ENCODE measurements at regions not wholly inside any gene's neighbourhood (a gene's known extent, or its start where the extent isn't known, plus 50 kb on each side); places are given as distances from the start of the nearest gene placed in this dataset.

DNA sequence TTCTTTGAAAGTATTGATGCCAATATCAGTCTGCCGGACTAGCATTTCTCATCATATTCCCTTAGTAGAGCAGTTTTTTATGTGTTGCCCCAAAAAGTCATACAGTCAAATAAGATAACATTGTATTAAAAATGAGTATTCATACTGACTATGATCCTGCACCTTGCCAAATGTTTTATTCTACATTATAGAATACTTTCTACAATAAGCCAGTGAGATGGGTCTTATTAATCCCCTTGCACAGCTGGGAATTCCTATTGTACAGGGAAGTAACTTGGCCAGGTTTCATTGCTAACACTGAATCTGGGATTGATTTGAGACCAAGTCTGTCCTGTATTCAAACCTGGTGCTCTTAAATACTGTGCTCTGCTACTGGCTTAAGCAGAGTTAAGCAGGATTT, 114.0 kb downstream of the KCTD12 start:
- Mint-ChIP-seq H3K27me3 (no peaks in the 10 kb centered on the region), H3K27ac (no peak overlapping the region), H3K4me1 (peaks cover 2% of the 10 kb centered on the region), H3K36me3 (ENCODE audit: low read depth) (no peaks in the 10 kb centered on the region), H3K9me3 (no peaks in the 10 kb centered on the region), H3K4me3 (no peak overlapping the region)
- no peak for ATAC-seq (ENCODE audit: low read depth)
- TF ChIP-seq, protein P1, sequence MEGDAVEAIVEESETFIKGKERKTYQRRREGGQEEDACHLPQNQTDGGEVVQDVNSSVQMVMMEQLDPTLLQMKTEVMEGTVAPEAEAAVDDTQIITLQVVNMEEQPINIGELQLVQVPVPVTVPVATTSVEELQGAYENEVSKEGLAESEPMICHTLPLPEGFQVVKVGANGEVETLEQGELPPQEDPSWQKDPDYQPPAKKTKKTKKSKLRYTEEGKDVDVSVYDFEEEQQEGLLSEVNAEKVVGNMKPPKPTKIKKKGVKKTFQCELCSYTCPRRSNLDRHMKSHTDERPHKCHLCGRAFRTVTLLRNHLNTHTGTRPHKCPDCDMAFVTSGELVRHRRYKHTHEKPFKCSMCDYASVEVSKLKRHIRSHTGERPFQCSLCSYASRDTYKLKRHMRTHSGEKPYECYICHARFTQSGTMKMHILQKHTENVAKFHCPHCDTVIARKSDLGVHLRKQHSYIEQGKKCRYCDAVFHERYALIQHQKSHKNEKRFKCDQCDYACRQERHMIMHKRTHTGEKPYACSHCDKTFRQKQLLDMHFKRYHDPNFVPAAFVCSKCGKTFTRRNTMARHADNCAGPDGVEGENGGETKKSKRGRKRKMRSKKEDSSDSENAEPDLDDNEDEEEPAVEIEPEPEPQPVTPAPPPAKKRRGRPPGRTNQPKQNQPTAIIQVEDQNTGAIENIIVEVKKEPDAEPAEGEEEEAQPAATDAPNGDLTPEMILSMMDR (IDR thresholded peaks at IDR 0.05): no peak
- ChIA-PET CTCF (no interaction called here), POLR2A (no interaction called here)
- intact Hi-C loops (cut with micrococcal nuclease): no loop called here
- DNase-seq: no peak

DNA sequence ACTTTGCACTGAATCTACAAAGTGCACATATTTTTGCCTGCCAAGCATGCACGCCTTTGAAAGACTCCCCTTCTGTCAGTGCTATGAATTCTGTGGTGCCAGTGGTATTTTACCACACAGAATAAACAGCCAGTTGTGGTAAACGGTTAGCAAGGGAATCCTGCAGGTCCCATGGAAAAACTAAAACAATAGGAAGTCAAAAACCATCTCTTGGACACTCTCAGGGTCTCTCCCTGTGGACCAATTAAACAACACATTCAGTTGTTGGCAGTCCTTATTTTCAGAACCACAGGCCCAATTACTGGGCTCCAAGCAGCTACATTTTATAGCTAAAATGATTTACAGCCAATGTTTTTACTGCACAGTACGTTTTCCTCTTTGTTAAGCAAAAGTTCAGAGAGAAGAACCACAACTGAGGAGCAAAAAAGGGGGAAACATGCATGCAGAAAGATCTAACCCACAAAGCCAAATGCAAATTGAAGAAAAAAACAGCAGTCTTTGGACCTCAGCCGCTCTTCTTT, 116.9 kb downstream of the KCTD12 start:
- Mint-ChIP-seq H3K4me1 (peaks cover 2% of the 10 kb centered on the region), H3K9me3 (no peaks in the 10 kb centered on the region), H3K27me3 (no peaks in the 10 kb centered on the region), H3K27ac (no peak overlapping the region), H3K36me3 (ENCODE audit: low read depth) (no peaks in the 10 kb centered on the region), H3K4me3 (no peak overlapping the region)
- POLR2A ChIA-PET: no interaction called here
- intact Hi-C loops (cut with micrococcal nuclease): no loop called here
- ATAC-seq (ENCODE audit: low read depth): no peak
- TF ChIP-seq, protein P1 (IDR thresholded peaks at IDR 0.05): no peak
- DNase-seq: no peak
- CTCF ChIA-PET: no interaction called here

DNA sequence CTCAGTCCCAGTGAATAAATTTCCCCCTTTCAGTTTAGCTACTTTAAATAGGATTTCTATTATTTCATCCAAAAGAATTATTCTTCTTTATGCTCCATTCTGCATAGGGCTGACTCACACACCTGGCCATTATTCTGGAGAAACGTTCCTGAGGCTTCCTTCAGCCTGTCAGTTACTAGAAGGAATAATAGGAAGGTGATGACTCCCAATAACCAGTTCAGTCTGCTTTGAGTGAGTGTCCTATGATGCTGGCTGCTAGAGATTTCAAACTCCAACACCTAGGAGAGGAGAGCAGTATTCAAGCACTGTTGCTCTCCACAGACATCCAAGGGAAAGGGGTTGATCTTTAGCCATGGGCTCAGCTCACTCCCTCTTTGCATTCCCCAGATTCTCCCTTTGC, 117.8 kb downstream of the KCTD12 start:
- ATAC-seq (ENCODE audit: low read depth) (no peak), DNase-seq (no peak)
- Mint-ChIP-seq H3K4me3 (no peak overlapping the region), H3K36me3 (ENCODE audit: low read depth) (no peaks in the 10 kb centered on the region), H3K27me3 (no peaks in the 10 kb centered on the region), H3K9me3 (no peaks in the 10 kb centered on the region), H3K4me1 (peaks cover 2% of the 10 kb centered on the region), H3K27ac (no peak overlapping the region)
- intact Hi-C loops (cut with micrococcal nuclease): no loop called here
- CTCF ChIA-PET: no interaction called here
- POLR2A ChIA-PET: no interaction called here
- TF ChIP-seq, protein P1 (IDR thresholded peaks at IDR 0.05): no peak

DNA sequence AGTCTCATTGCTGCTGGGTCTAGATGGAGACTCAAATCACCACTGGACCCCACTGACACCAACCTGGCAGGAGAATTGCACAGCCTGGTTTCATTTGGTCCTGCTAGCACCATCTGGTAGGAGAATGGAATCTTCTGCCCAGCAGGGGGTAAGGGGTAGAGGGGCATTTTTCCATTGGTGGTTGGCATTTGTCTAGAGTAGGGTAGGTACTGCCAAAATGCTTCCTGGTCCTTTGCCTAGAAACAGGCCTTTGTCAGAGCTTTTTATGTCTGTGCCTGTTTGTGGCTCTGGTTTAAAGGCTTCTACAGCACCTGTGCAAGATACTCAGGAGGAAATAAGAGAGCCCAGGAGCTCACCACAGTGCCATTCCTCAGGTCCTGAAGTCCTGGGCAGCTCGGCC, 121.3 kb downstream of the KCTD12 start:
- Mint-ChIP-seq H3K27me3 (no peaks in the 10 kb centered on the region), H3K27ac (no peak overlapping the region), H3K4me1 (peaks cover 2% of the 10 kb centered on the region), H3K36me3 (ENCODE audit: low read depth) (no peaks in the 10 kb centered on the region), H3K4me3 (no peak overlapping the region), H3K9me3 (no peaks in the 10 kb centered on the region)
- TF ChIP-seq, protein P1 (IDR thresholded peaks at IDR 0.05): no peak
- ATAC-seq (ENCODE audit: low read depth) (no peak), DNase-seq (no peak)
- intact Hi-C loops (cut with micrococcal nuclease): no loop called here
- ChIA-PET CTCF (no interaction called here), POLR2A (no interaction called here)

DNA sequence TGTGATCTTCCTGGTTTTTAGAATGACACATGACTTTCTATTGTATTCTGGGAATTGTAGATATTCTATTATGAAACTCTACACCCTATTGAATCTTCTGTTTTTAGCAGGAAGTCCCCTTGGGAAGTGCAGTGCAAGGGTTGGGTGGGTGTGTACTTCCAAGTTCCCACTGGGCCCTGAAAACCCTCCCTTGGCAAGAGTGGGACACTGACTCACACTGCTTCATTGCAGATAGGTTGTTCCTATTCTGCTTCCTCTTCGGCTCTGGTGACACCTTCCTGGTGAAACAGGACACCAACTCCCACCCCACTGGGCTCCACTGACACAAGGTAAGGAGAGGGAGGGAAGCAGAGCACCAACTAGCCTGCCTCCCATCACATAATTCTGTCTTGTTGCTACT, 121.8 kb downstream of the KCTD12 start:
- ATAC-seq (ENCODE audit: low read depth) (no peak), DNase-seq (no peak)
- ChIA-PET CTCF (no interaction called here), POLR2A (no interaction called here)
- Mint-ChIP-seq H3K4me3 (no peak overlapping the region), H3K27me3 (no peaks in the 10 kb centered on the region), H3K9me3 (no peaks in the 10 kb centered on the region), H3K36me3 (ENCODE audit: low read depth) (no peaks in the 10 kb centered on the region), H3K27ac (no peak overlapping the region), H3K4me1 (no peaks in the 10 kb centered on the region)
- intact Hi-C loops (cut with micrococcal nuclease): no loop called here
- TF ChIP-seq, protein P1 (IDR thresholded peaks at IDR 0.05): no peak
